NCI-H510A treated with DMSO at 0.1 percent for 48 hours (cell line): ENCODE measurements at regions not wholly inside any gene's neighbourhood (a gene's known extent, or its start where the extent isn't known, plus 50 kb on each side); places are given as distances from the start of the nearest gene placed in this dataset.
"Not testable (repeated sequence)": the region's sequence is repeated elsewhere in the genome, so short reads cannot be mapped to it uniquely, and the experiment has no call there.

Experiments used
- DNase-seq: peaks from one replicate; lab custom pipeline; 2025; lab: John Stamatoyannopoulos, UW

DNA sequence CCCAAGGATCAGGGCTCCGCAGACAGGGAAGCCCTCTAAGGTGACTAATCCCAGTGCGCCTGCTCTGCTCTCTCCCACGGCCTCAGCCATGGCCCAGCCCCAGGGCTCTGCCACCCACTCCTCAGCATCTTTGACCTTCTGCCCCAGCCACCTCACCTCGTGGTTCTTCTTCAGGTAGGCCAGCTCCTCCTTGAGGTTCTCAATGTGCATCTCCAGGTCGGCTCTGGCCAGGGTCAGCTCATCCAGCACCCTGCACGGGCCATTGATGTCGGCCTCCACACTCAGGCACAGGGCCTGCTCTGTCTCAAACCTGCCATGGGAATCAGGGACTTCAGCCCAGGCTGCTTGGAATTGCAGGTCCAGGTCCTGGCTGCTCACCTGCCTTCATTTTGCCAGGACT, 128.4 kb downstream of the TNFRSF13B start:
- DNase-seq: not testable (repeated sequence)

DNA sequence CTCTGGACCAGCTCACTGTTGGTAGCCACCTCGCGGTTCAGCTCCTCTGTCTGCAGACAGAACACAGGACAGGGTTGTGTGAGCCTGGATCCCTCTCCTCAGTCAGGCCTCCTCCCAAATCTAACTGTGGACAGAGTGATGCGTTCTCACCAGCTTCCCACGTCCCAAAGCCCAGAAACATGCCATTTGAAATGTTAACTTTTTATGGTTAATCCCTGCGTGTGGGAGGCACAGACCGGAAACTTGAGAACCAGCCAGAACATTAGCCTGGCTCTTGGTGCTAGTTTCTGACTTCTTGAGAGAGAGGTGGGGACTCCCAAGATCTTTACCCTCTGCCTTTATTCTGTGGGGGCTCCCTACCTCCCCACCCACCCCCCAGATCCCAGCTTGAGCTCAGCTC, 129.6 kb downstream of the TNFRSF13B start:
- DNase-seq: not testable (repeated sequence)

DNA sequence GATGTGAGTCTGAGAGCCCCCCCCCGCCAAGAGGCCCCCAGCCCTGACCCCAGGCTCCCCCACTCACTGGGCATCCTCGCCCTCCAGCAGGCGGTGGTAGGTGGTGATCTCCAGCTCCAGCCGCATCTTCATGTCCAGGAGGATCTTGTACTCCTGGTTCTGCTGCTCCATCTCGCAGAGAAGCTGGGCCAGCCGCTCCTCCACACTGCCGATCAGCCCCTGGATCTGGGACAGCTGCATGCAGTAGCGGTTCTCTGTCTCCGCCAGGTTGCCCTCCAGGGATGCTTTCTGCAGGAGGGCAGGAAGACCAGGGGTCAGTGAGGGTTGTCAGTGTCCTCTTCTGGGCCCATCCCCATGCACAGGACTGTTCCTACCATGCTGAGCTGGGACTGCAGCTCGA, 130.0 kb downstream of the TNFRSF13B start:
- not testable (repeated sequence) for DNase-seq

DNA sequence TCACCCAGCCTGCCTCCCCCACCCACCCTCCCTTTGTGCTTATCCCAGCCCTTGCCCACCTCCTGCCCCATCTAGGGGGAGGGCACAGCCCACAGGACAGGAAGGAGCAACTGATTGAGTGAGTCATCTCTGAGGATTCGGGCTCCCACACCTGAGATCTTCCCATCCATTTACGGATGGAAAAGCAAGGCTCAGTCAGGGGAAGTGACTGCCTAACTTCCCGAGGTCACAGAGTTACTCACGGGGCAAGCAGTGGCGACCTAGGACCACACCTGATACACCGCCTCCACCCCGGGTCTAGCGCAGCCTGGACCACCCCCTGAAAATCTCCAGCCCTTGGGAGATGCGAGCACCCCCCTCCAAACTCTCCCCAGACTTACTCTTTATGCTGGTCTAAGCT, 131.7 kb downstream of the TNFRSF13B start:
- DNase-seq: not testable (repeated sequence)

DNA sequence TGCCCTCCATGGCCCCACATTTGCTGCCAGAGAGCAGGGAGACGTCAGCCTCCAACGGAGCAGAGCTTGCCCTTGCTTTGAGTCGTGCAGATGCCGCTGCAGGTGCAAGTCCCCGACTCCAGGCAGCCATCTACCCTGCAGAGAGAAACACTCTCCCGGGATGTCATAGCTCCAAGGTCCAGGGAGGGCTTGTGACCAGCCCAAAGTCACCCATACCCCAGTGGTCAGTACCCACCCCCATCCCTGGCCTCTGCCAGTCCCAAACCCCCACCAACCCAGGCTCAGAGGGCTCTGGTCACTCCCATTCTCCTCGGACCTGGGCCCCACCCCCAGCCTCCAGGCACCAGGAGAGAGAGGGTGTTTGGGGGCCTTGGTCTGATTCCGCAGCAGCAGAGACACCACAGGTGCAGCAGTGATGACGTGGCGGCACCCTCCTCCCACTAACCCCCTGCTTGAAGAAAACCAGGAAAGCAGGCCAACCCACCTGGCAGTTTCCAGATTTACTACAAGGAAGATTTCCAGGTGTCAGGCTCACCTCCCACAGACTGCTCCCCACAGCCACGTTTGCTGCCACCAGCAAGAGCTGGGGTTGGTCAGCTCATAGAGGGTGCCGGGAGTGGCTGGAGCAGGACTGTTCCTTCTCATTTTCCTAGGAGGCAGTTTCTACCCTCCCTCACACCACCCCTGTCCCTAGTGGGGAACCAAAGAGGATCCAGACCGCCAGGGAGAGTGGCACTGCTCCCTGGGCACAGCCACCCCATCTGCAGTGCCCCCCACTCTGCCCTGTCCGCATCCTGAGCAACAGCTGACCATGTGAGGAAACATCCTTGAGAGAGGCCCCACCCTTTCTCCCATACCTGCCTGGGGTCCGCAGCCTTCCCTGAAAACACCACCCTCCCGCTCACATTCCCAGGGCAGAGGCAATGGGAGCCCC, 132.4 kb downstream of the TNFRSF13B start:
- not testable (repeated sequence) for DNase-seq

DNA sequence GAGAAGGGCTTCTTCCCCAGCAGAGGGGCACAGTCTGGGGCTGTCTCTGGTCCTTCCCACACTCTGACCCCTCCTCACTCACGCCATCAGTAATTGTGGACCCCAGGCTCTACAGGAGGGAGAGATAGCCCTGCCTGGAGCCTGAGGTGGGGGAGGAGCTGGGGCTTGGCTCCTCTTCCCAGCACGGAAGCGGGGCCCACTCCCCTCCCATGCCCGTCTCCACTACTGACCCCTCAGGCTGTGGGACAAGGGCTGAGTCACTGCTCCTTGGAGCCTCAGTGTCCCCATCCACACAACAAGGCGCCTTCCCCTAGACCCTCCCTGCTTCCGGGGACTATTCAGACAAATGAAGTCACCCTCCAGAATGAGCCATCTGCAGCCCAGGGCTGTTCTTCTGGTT, 133.1 kb downstream of the TNFRSF13B start:
- not testable (repeated sequence) for DNase-seq

DNA sequence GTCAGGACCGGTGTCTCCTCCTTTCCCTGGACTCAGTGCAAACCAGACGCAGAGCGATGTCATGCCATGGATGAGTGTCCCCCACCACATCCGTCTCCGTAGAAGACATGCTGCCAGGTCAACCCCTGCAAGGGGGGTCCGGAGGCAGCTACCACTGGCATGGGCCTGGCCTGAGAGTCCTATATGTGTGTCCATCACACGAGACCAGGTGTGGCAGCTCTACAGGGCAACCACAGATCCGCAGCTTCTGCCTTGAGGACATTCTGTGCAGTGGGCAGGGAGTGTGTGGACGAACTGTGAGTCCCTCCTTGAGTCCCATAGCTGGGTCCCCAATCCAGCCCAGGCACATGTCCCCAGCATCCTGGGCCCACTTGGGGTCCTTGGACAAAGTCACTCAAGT, 133.6 kb downstream of the TNFRSF13B start:
- not testable (repeated sequence) for DNase-seq

DNA sequence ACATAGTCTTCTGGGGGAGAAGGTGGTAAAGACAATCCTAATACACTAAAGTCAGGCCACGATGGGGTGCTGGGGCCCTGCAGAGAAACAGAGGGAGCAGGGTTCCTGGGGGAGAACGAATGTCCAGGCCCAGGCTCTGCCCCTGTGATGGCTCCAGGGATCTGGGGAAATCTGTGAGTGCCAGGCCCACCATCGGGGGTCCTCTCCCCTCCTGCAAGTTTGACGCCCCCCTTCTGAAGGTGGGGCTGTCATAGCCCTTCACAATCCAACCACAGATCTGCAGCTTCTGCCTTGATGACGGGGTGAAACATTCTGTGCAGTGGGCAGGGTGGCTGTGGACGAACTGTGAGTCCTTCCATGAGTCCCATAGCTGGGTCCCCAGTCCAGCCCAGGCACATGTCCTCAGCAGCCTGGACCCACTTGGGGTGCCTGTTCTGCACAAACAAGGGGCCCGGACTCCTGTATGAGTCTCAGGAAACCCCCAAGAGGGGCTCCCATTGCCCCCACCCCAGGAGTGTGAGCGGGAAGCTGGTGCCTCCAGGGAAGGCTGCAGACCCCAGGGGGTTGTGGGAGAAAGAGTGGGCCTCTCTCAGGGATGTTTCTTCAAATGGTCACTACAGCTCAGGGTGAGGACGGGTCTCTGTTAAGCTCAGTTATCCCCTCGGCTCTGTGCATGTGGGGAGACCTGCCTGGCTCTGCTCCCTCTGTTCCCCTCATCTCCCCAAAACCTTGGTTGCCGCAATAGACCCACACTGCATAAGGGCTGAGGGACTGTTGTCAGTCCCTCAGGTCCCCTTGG, 134.3 kb downstream of the TNFRSF13B start:
- DNase-seq: not testable (repeated sequence)

DNA sequence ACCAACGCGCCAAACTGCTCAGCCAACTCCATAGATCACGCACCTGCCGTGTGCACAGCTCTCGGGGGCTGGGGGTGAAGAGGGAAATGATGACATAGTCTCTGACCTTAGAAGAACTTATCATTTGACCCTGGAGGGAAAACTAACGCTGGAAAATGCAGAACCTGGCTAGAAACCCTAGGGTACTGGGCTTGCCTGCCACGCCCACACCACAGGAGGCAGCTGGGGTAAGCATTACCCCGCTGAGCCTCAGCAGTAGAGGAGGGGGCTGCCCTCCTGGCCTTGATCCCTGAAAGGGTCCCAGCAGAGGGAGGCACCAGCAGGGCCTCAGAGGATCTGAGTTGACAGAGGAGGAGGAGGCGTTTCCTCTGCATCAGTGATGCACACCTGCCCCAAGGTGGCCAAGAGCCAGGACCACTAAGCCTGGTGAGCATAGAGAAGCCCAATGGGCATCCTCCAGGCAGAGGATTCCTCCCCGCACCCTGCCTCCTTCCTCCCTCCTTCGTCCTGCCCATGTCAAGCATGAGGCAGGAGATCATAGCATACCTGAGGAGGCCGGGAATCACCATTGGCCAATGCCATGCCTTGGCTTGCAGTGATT, 135.5 kb downstream of the TNFRSF13B start:
- not testable (repeated sequence) for DNase-seq

DNA sequence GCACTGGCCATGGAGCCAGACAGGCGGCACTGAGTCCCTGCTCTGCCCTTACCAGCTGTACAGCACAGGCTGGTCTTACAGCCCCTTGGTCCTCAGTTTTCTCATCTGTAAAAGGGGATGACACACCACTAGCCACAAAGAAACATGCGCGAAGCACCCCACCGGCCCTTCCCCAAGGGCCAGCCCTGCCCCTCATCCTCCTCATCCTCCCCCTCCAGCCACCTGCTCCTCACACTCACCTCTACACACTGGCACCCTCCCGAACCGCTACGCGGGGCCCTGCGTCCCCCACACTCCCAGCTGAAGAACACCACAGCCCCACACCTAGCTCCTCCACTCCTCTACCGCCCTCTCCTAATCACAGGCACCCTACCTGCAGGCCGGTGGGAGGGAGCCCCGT, 138.4 kb downstream of the TNFRSF13B start:
- DNase-seq: not testable (repeated sequence)

DNA sequence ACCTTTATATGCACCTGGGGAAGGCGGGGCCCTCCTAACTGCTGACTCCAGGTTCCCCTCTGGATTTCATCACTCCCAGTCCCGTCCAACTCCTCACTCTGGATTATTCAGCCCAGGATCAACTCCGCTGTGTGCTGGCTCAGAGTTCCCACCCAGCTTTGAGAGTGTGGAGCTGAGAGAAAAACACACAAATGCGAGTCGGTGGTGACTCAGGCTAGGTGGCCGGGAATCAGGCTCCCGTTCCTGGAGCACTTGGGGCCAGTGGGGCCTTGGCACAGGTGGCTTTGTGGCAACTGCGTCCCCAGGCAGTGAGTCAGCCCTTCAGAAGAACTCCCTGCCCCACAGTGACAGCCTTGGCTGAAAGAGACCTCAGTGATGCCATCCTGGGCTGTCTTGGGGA, 139.1 kb downstream of the TNFRSF13B start:
- DNase-seq: not testable (repeated sequence)

DNA sequence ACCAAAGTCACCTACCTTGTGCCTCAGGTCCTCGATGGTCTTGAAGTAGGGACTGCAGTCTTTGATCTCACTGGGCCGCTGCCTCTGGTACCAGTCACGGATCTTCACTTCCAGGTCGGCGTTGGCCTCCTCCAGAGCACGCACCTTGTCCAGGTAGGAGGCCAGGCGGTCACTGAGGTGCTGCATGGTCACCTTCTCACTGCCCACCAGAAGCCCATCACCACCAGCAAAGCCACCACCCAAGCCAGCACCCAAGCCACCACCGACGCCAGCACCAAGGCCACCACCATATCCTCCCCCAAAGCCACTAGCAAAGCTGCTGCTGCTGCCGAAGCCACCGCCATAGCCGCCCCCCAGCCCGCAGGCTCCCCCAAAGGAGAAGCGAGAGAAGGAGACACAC, 139.7 kb downstream of the TNFRSF13B start:
- DNase-seq: not testable (repeated sequence)

DNA sequence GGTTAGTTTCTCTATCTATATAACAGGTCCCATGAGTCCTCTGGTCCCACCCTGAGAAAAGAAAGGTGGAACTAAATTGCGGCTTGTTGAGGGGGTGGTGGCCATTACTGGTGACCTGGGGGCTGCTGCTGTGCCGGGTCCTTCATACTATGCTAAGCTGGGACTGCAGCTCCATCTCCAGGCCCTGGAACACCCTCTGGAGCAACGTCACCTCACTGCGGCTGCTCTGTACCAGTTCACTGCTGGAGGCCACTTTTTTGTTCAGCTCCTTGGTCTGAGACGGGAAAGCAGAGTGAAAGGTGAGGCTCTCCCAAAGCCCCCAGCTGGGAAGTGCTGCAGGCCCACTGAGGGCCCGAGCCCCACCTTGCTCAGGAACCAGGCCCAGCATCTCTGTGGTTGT, 140.7 kb downstream of the CCDC144A start:
- not testable (repeated sequence) for DNase-seq

DNA sequence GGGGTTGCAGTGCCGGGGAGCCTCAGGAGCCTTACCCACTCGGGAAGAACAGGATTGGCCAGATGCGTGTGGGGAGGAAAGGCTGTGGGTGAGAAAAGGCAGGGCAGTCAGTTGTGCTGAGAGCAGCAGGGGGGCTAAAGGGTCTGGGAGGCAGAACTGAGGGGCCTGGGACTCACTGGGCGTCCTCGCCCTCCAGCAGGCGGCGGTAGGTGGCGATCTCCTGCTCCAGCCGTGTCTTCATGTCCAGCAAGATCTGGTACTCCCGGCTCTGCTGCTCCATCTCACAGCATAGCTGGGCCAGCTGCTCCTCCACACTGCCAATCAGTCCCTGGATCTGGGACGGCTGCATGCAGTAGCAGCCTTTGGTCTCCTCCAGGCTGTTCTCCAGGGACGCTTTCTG, 140.2 kb downstream of the CCDC144A start:
- not testable (repeated sequence) for DNase-seq
